Esophagus squamous epithelium (tissue), 4 donors: ENCODE measurements at regions not wholly inside any gene's neighbourhood (a gene's known extent, or its start where the extent isn't known, plus 50 kb on each side); places are given as distances from the start of the nearest gene placed in this dataset.

Experiments used
- CTCF ChIP-seq, 6 experiments: fragments of 450-650 bp in 4 of 6; fragments of 200-600 bp in 2 of 6; sonication (generic) in 2 of 6; IDR thresholded peaks; one replicate each; pipeline ENCODE4 v1.5.1; 2016 to 2019; ENCODE audit warnings: antibody characterized with exemption in 6 of 6, mild to moderate bottlenecking in 4 of 6, moderate library complexity in 4 of 6
- POLR2A ChIP-seq, 4 donors: fragments of 450-650 bp; IDR thresholded peaks; one replicate each; pipeline ENCODE4 v1.6.1; 2017; ENCODE audit warnings: antibody characterized with exemption in 4 of 4, mild to moderate bottlenecking in 4 of 4, moderate library complexity in 3 of 4

GRCh38 chr9:19587678-19588077 is 178.9 kb downstream of the ACER2 start:
- TF ChIP-seq CTCF (IDR thresholded peaks at IDR 0.05) (no peak), POLR2A (IDR thresholded peaks at IDR 0.05) (no peak)
